Endothelial cell of umbilical vein (primary cell): ENCODE measurements at regions not wholly inside any gene's neighbourhood (a gene's known extent, or its start where the extent isn't known, plus 50 kb on each side); places are given as distances from the start of the nearest gene placed in this dataset.
A peak's percentile ranks its signal among the peaks of the same experiment; 100 is the strongest.

Experiments
- BruUV-seq: library from RNA; stranded (reverse); fragments of 400-500 nt; replicated peaks from 2 replicates; lab custom pipeline; 2021; lab: Mats Ljungman, UMichigan
- CTCF ChIA-PET: fragments of 300-600, 350-600 bp; sonication (Branson Sonifier 250); formaldehyde crosslinking; loops from one replicate; lab custom pipeline; 2021; ENCODE audit warnings: antibody characterized with exemption, inconsistent platforms; lab: Charles Lee
- POLR2A ChIA-PET: fragments of 300-600, 350-600 bp; sonication (Branson Sonifier 250); formaldehyde crosslinking; loops from one replicate; lab custom pipeline; 2021; ENCODE audit warnings: antibody characterized with exemption, inconsistent platforms; lab: Charles Lee
- DNase-seq: peaks from one replicate; pipeline ENCODE4 v3.0.0-alpha.2; 2011; ENCODE audit warnings: low read depth, low spot score
- FAIRE-seq: peaks from 2 replicates; lab custom pipeline; 2011; peaks lifted over from hg19 to GRCh38; lab: Jason Lieb, UNC
- H2AFZ ChIP-seq: 2 replicates; pipeline ENCODE4 v1.6.0; 2012; ENCODE audit warnings: low read depth, low read length, control low read depth, inconsistent platforms
- H3K27ac ChIP-seq: 2 replicates; pipeline ENCODE4 v1.5.1; 2011; ENCODE audit warnings: low read depth, mild to moderate bottlenecking, control low read depth, low read length, moderate library complexity; ENCODE audit not compliant: insufficient read depth
- H3K27me3 ChIP-seq, 2 experiments: 2 replicates each; pipeline versions ENCODE4 v1.6.0 to v1.6.1; 2011; ENCODE audit warnings: low read length in 2 of 2, mixed read lengths in 1 of 2; ENCODE audit not compliant: control insufficient read depth in 2 of 2, insufficient read depth in 2 of 2
- H3K36me3 ChIP-seq, 2 experiments: 2 replicates in 1 of 2; 3 replicates in 1 of 2; pipeline ENCODE4 v1.5.1; 2011; ENCODE audit warnings: low read length in 2 of 2, mild to moderate bottlenecking in 1 of 2, moderate library complexity in 1 of 2; ENCODE audit not compliant: control insufficient read depth in 2 of 2, insufficient read depth in 2 of 2; ENCODE audit errors: extremely low read depth in 1 of 2
- H3K4me1 ChIP-seq: 3 replicates; pipeline ENCODE4 v1.5.1; 2011; ENCODE audit warnings: mild to moderate bottlenecking, low read length; ENCODE audit not compliant: control insufficient read depth, insufficient read depth; ENCODE audit errors: extremely low read depth
- H3K4me2 ChIP-seq: 2 replicates; pipeline ENCODE4 v1.6.1; 2011; ENCODE audit warnings: low read length, control low read depth, mixed read lengths; ENCODE audit not compliant: insufficient read depth
- H3K4me3 ChIP-seq, 3 experiments: fragments of 200-600 bp in 1 of 3; sonication (generic), shearing (Covaris generic) in 1 of 3; replicated peaks in 1 of 3; 2 replicates each; pipeline ENCODE4 v1.5.1; 2011 to 2016; ENCODE audit warnings: control low read depth in 3 of 3, low read length in 3 of 3, mild to moderate bottlenecking in 2 of 3, inconsistent platforms in 1 of 3, low read depth in 1 of 3, moderate library complexity in 1 of 3; ENCODE audit not compliant: insufficient read depth in 1 of 3
- H3K79me2 ChIP-seq: 2 replicates; pipeline ENCODE4 v1.6.0; 2012; ENCODE audit warnings: low read length, inconsistent platforms; ENCODE audit not compliant: control insufficient read depth, insufficient read depth
- H3K9ac ChIP-seq: replicated peaks from 2 replicates; pipeline ENCODE3; 2011; ENCODE audit warnings: low read length, control low read depth; ENCODE audit not compliant: insufficient read depth; ENCODE audit errors: extremely low read depth
- H3K9me1 ChIP-seq: replicated peaks from 3 replicates; pipeline ENCODE4 v1.6.0; 2011; ENCODE audit warnings: mild to moderate bottlenecking, low read length; ENCODE audit not compliant: control insufficient read depth, insufficient read depth; ENCODE audit errors: extremely low read depth
- H3K9me3 ChIP-seq: replicated peaks from 2 replicates; pipeline ENCODE4 v1.5.1; 2012; ENCODE audit warnings: low read length, inconsistent platforms; ENCODE audit not compliant: control insufficient read depth, insufficient read depth
- H4K20me1 ChIP-seq: replicated peaks from 2 replicates; pipeline ENCODE3; 2011; ENCODE audit warnings: mild to moderate bottlenecking, low read length; ENCODE audit not compliant: control insufficient read depth, insufficient read depth; ENCODE audit errors: extremely low read depth
- CTCF ChIP-seq, 2 donors: IDR thresholded peaks; 1 replicate in 1 of 2; 2 replicates in 1 of 2; pipeline ENCODE4 v1.5.1; 2011; ENCODE audit warnings: low read length in 2 of 2, mild to moderate bottlenecking in 2 of 2, moderate library complexity in 2 of 2, control low read depth in 1 of 2, inconsistent platforms in 1 of 2, low read depth in 1 of 2; ENCODE audit not compliant: insufficient read depth in 1 of 2; ENCODE audit errors: extremely low read depth in 1 of 2
- EZH2 ChIP-seq: IDR thresholded peaks from 2 replicates; pipeline ENCODE4 v1.6.1; 2012; ENCODE audit warnings: borderline replicate concordance, low read depth, mild to moderate bottlenecking, moderate library complexity, low read length, inconsistent platforms; ENCODE audit not compliant: severe bottlenecking
- FOS ChIP-seq: IDR thresholded peaks from 2 replicates; pipeline ENCODE4 v1.6.1; 2011; ENCODE audit warnings: mild to moderate bottlenecking, low read length, moderate library complexity, borderline replicate concordance; ENCODE audit not compliant: insufficient read depth
- GATA2 ChIP-seq: IDR thresholded peaks from 2 replicates; pipeline ENCODE4 v1.7.0; 2011; ENCODE audit warnings: low read depth, mild to moderate bottlenecking, moderate library complexity, mixed read lengths, low read length; ENCODE audit not compliant: insufficient read length, insufficient read depth
- JUN ChIP-seq: IDR thresholded peaks from 2 replicates; pipeline ENCODE4 v1.6.1; 2011; ENCODE audit warnings: borderline replicate concordance, low read depth; ENCODE audit not compliant: insufficient read length, insufficient read depth
- MAX ChIP-seq: IDR thresholded peaks from 2 replicates; pipeline ENCODE4 v1.6.1; 2011; ENCODE audit not compliant: insufficient read depth, insufficient read length
- dilution Hi-C: fragments of 300-500 bp; cut with MboI; formaldehyde crosslinking; loops from one replicate; pipeline ENCODE4 v1.15.0; 2019; ENCODE audit warnings: low sequenced_read_pairs; ENCODE audit not compliant: extremely low pct_ligation_motif_present
- intact Hi-C: fragments of 100-400 bp; cut with micrococcal nuclease; formaldehyde crosslinking; loops from one replicate; pipeline ENCODE4 v1.10.0; 2022

GRCh38 chr13:80126389-80127068 lies 214.4 kb downstream of the SPRY2 start:
- Histone ChIP-seq H3K9me3 (no peaks in the 10 kb centered on the region), H3K27ac (no peak overlapping the region), H3K4me2 (no peak overlapping the region), H3K9ac (no peak overlapping the region), H3K4me3 (no peak overlapping the region), H3K27me3 (no peaks in the 10 kb centered on the region), H4K20me1 (no peaks in the 10 kb centered on the region), H2AFZ (peak overlapping the region; percentile 42), H3K79me2 (no peaks in the 10 kb centered on the region), H3K36me3 (no peaks in the 10 kb centered on the region), H3K4me1 (peaks cover 3% of the 10 kb centered on the region), H3K9me1 (no peaks in the 10 kb centered on the region)
- ChIA-PET CTCF (interaction anchor here (1.0 kb wide), 1 partner anchor 11 kb away, joined by 3 read pairs; no protein-coding TSS in a partner anchor), POLR2A (no interaction called here)
- intact Hi-C loops (no loop called here), dilution Hi-C loops (no loop called here)
- DNase-seq (no peak), FAIRE-seq (no peak)
- TF ChIP-seq JUN, result no peak
- TF ChIP-seq CTCF (IDR thresholded peaks at IDR 0.05; ENCODE audit: extremely low read depth in 1 of 2, insufficient read depth in 1 of 2, low read depth in 1 of 2, low read length in 2 of 2), result no peak
- TF ChIP-seq MAX, result no peak
- no peak for TF ChIP-seq GATA2
- TF ChIP-seq EZH2, result no peak
- no peak for TF ChIP-seq FOS
- BruUV-seq, result no TSS peak
